Smooth muscle cell (in vitro differentiated cells): ENCODE measurements at regions not wholly inside any gene's neighbourhood (a gene's known extent, or its start where the extent isn't known, plus 50 kb on each side); places are given as distances from the start of the nearest gene placed in this dataset.

Experiments used
- DNase-seq: peaks from one replicate; lab custom pipeline; 2025; ENCODE audit not compliant: unreplicated experiment; lab: John Stamatoyannopoulos, UW
- H2AFZ ChIP-seq: fragments of 200-600 bp; sonication (generic); 2 replicates; pipeline ENCODE4 v1.6.0; 2016; ENCODE audit warnings: antibody characterized with exemption, low read depth, mild to moderate bottlenecking
- H3F3A ChIP-seq: fragments of 200-600 bp; sonication (generic); 2 replicates; pipeline ENCODE4 v1.6.0; 2017; ENCODE audit warnings: antibody characterized with exemption, low read depth
- H3K27ac ChIP-seq: fragments of 200-600 bp; sonication (generic); 2 replicates; pipeline ENCODE4 v1.5.1; 2016; ENCODE audit warnings: low read depth, mild to moderate bottlenecking
- H3K27me3 ChIP-seq: fragments of 200-600 bp; sonication (generic); 2 replicates; pipeline ENCODE4 v1.6.1; 2016; ENCODE audit warnings: low read depth, mild to moderate bottlenecking
- H3K36me3 ChIP-seq: fragments of 200-600 bp; sonication (generic); 2 replicates; pipeline ENCODE4 v1.5.1; 2016; ENCODE audit warnings: low read depth
- H3K4me1 ChIP-seq: fragments of 200-600 bp; sonication (generic); 2 replicates; pipeline ENCODE4 v1.5.1; 2016; ENCODE audit warnings: low read depth
- H3K4me2 ChIP-seq: fragments of 200-600 bp; sonication (generic); 2 replicates; pipeline ENCODE4 v1.6.0; 2016; ENCODE audit warnings: mild to moderate bottlenecking
- H3K4me3 ChIP-seq: fragments of 200-600 bp; sonication (generic); 2 replicates; pipeline ENCODE4 v1.5.1; 2016; ENCODE audit warnings: mild to moderate bottlenecking
- H3K79me2 ChIP-seq: fragments of 200-600 bp; sonication (generic); 2 replicates; pipeline ENCODE4 v1.6.0; 2016; ENCODE audit warnings: low read depth, mild to moderate bottlenecking
- H3K9ac ChIP-seq: fragments of 200-600 bp; sonication (generic); 2 replicates; pipeline ENCODE4 v1.6.0; 2016; ENCODE audit warnings: low read depth
- H3K9me3 ChIP-seq: fragments of 200-600 bp; sonication (generic); replicated peaks from 2 replicates; pipeline ENCODE4 v1.5.1; 2016; ENCODE audit warnings: low read depth
- H4K20me1 ChIP-seq: fragments of 200-600 bp; sonication (generic); 2 replicates; pipeline ENCODE4 v1.6.0; 2016; ENCODE audit warnings: low read depth
- CTCF ChIP-seq: fragments of 200-600 bp; sonication (generic); IDR thresholded peaks from 2 replicates; pipeline ENCODE4 v1.5.1; 2017; ENCODE audit warnings: borderline replicate concordance, mild to moderate bottlenecking, antibody characterized with exemption; ENCODE audit not compliant: insufficient read depth, poor library complexity, severe bottlenecking
- WGBS: methylation state at CpG from one replicate; pipeline ENCODE4 v1.1.7; 2016; ENCODE audit warnings: low lambda C conversion rate; 5-methylcytosine and 5-hydroxymethylcytosine counted together

- Histone ChIP-seq H3K4me3 (no peak overlapping the region), H3K27ac (no peak overlapping the region), H3K9me3 (no peaks in the 10 kb centered on the region), H3K36me3 (no peaks in the 10 kb centered on the region), H3K9ac (no peak overlapping the region), H4K20me1 (no peaks in the 10 kb centered on the region), H3K4me1 (no peaks in the 10 kb centered on the region), H3F3A (no peaks in the 10 kb centered on the region), H3K27me3 (peaks cover 7% of the 10 kb centered on the region), H3K79me2 (no peaks in the 10 kb centered on the region), H3K4me2 (no peak overlapping the region), H2AFZ (no peak overlapping the region)
- TF ChIP-seq CTCF, result no peak
- no peak for DNase-seq
These were observed 138.8 kb upstream of the POC5 start for GRCh38 chr5:75856056-75856455.

GRCh38 chr5:75848077-75848476 lies 130.8 kb upstream of the POC5 start:
- 88% methylated on average over 1 of the region's 1 CpG for WGBS
- Histone ChIP-seq H2AFZ (no peak overlapping the region), H3K9ac (no peak overlapping the region), H3K27ac (no peak overlapping the region), H3K4me2 (no peak overlapping the region), H3K27me3 (no peaks in the 10 kb centered on the region), H3K36me3 (no peaks in the 10 kb centered on the region), H4K20me1 (no peaks in the 10 kb centered on the region), H3K4me1 (peaks cover 4% of the 10 kb centered on the region), H3K79me2 (no peaks in the 10 kb centered on the region), H3F3A (peaks cover 3% of the 10 kb centered on the region), H3K9me3 (no peaks in the 10 kb centered on the region), H3K4me3 (no peak overlapping the region)
- TF ChIP-seq CTCF, result no peak
- no peak for DNase-seq

- Histone ChIP-seq H3K4me1 (peaks cover 4% of the 10 kb centered on the region), H2AFZ (no peak overlapping the region), H3K4me3 (no peak overlapping the region), H3K9me3 (no peaks in the 10 kb centered on the region), H3F3A (peaks cover 3% of the 10 kb centered on the region), H3K79me2 (no peaks in the 10 kb centered on the region), H3K4me2 (no peak overlapping the region), H3K27ac (no peak overlapping the region), H3K9ac (no peak overlapping the region), H4K20me1 (no peaks in the 10 kb centered on the region), H3K36me3 (no peaks in the 10 kb centered on the region), H3K27me3 (no peaks in the 10 kb centered on the region)
- WGBS, result 100% methylated on average over 1 of the region's 1 CpG
- no peak for TF ChIP-seq CTCF
- DNase-seq, result no peak
These were observed 130.4 kb upstream of the POC5 start for GRCh38 chr5:75847561-75848021.

GRCh38 chr5:75844301-75844700 lies 127.1 kb upstream of the POC5 start:
- Histone ChIP-seq H3K27ac (peak overlapping the region; percentile 37), H3K27me3 (no peaks in the 10 kb centered on the region), H3K4me1 (peaks cover 4% of the 10 kb centered on the region), H3K79me2 (no peaks in the 10 kb centered on the region), H3K9ac (no peak overlapping the region), H3K4me3 (no peak overlapping the region), H2AFZ (no peak overlapping the region), H3K4me2 (no peak overlapping the region), H3K36me3 (no peaks in the 10 kb centered on the region), H3K9me3 (no peaks in the 10 kb centered on the region), H4K20me1 (no peaks in the 10 kb centered on the region), H3F3A (peaks cover 3% of the 10 kb centered on the region)
- no peak for DNase-seq
- TF ChIP-seq CTCF, result no peak
- WGBS, result 79% methylated on average over 2 of the region's 2 CpGs
